Common myeloid progenitor, CD34-positive (primary cell): ENCODE measurements at regions not wholly inside any gene's neighbourhood (a gene's known extent, or its start where the extent isn't known, plus 50 kb on each side); places are given as distances from the start of the nearest gene placed in this dataset.

Experiments used
- CTCF ChIA-PET: fragments of 350-600 bp; sonication (Branson Sonifier 250); formaldehyde crosslinking; loops from one replicate; lab custom pipeline; 2021; ENCODE audit warnings: antibody characterized with exemption; lab: Charles Lee
- POLR2A ChIA-PET: fragments of 350-600 bp; sonication (Branson Sonifier 250); formaldehyde crosslinking; loops from one replicate; lab custom pipeline; 2021; ENCODE audit warnings: antibody characterized with exemption; lab: Charles Lee
- DNase-seq, 3 donors: peaks; one replicate each; pipeline versions ENCODE4 v3.0.0 to v3.0.0-alpha.2; 2013
- H3K27ac ChIP-seq, 2 experiments: 1 replicate in 1 of 2; 2 replicates in 1 of 2; pipeline ENCODE4 v1.7.0; 2013; ENCODE audit warnings: inconsistent platforms in 2 of 2, low read length in 2 of 2, mild to moderate bottlenecking in 2 of 2, low read depth in 1 of 2, moderate library complexity in 1 of 2; ENCODE audit not compliant: severe bottlenecking in 2 of 2, insufficient read depth in 1 of 2, poor library complexity in 1 of 2
- H3K27me3 ChIP-seq, 5 experiments: replicated peaks in 2 of 5; 1 replicate in 3 of 5; 2 replicates in 2 of 5; pipeline versions ENCODE4 v1.6.1 to v1.7.0; 2013; ENCODE audit warnings: low read length in 4 of 5, mild to moderate bottlenecking in 2 of 5, moderate library complexity in 2 of 5, inconsistent platforms in 1 of 5; ENCODE audit not compliant: insufficient read depth in 5 of 5, control insufficient read depth in 4 of 5
- H3K36me3 ChIP-seq, 4 experiments: 1 replicate in 2 of 4; 2 replicates in 2 of 4; pipeline versions ENCODE4 v1.6.1 to v1.7.0; 2013; ENCODE audit warnings: low read length in 3 of 4, control low read depth in 1 of 4, mild to moderate bottlenecking in 1 of 4; ENCODE audit not compliant: control insufficient read depth in 4 of 4, insufficient read depth in 4 of 4
- H3K4me1 ChIP-seq, 4 experiments: 1 replicate in 3 of 4; 2 replicates in 1 of 4; pipeline versions ENCODE4 v1.6.1 to v1.7.1; 2013; ENCODE audit warnings: low read length in 3 of 4, mild to moderate bottlenecking in 3 of 4, control low read depth in 1 of 4, inconsistent platforms in 1 of 4, moderate library complexity in 1 of 4; ENCODE audit not compliant: control insufficient read depth in 4 of 4, insufficient read depth in 4 of 4; ENCODE audit errors: control extremely low read depth in 1 of 4
- H3K4me3 ChIP-seq, 7 experiments: 1 replicate in 4 of 7; 2 replicates in 3 of 7; pipeline versions ENCODE4 v1.5.1 to v1.7.0; 2013; ENCODE audit warnings: mild to moderate bottlenecking in 7 of 7, low read length in 6 of 7, moderate library complexity in 6 of 7, inconsistent platforms in 2 of 7, low read depth in 2 of 7, control low read depth in 1 of 7; ENCODE audit not compliant: insufficient read depth in 4 of 7, control insufficient read depth in 1 of 7; ENCODE audit errors: extremely low read depth in 1 of 7
- H3K9me3 ChIP-seq, 5 experiments: 1 replicate in 4 of 5; 2 replicates in 1 of 5; pipeline versions ENCODE4 v1.6.1 to v1.7.1; 2013; ENCODE audit warnings: low read length in 4 of 5, mild to moderate bottlenecking in 2 of 5, inconsistent platforms in 1 of 5, low read depth in 1 of 5, moderate library complexity in 1 of 5; ENCODE audit not compliant: control insufficient read depth in 4 of 5, insufficient read depth in 2 of 5; ENCODE audit errors: control extremely low read depth in 1 of 5
- WGBS: methylation state at CpG from one replicate; pipeline ENCODE4 v1.1.5; 2013; ENCODE audit not compliant: insufficient coverage; 5-methylcytosine and 5-hydroxymethylcytosine counted together

DNA sequence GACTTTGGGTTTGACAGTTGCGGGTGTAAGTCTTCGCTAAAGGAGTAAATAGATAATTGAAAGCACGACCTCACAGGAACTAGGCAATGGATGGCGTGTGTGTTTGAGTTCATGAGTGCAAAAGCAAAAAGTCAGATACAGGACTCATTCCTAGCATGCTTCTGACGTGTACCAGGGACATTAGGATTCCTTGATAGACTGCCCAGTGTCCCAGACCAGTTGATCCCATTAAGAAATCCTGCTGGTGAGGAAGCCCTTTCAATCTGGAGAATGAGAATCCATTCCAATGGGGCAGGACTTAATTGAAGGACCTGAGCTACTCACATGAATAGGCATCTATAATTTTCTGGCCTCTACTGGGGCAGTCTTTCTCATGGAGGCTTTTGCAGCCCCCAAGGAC is 235.4 kb downstream of the RAD51AP2 start:
- Histone ChIP-seq H3K9me3 (no peaks in the 10 kb centered on the region), H3K4me3 (no peak overlapping the region), H3K36me3 (no peaks in the 10 kb centered on the region), H3K27me3 (no peaks in the 10 kb centered on the region), H3K4me1 (peaks cover 0 to 6% (median 0%) of the 10 kb centered on the region in 4 experiments), H3K27ac (no peak overlapping the region)
- WGBS = 94% methylated on average over 5 of the region's 5 CpGs
- ChIA-PET POLR2A (interaction anchor here (0.6 kb wide), 1 partner anchor 53 kb away, joined by 3 read pairs; no protein-coding TSS in a partner anchor), CTCF (no interaction called here)
- DNase-seq = no peak

DNA sequence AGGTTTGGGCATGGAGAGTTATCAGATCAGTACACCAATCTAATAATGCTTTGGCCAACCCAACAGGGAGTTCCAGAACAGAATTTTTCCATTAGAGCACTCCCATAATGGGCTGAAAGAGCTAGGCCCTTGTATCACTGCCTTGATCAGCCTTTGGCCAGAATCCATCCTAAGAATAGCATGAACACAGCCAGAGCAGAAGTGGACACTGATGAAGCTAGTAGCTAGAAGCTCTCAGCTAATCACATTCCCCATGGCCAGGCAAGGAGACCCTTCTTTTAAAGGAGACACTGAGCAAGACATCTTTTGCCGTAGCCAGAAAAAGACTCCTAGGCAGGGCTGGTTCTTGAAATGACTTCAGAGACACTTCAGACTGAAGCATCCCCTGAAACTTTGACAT is 236.0 kb downstream of the RAD51AP2 start:
- WGBS = 100% methylated on average over 1 of the region's 1 CpG
- CTCF ChIA-PET = no interaction called here

DNA sequence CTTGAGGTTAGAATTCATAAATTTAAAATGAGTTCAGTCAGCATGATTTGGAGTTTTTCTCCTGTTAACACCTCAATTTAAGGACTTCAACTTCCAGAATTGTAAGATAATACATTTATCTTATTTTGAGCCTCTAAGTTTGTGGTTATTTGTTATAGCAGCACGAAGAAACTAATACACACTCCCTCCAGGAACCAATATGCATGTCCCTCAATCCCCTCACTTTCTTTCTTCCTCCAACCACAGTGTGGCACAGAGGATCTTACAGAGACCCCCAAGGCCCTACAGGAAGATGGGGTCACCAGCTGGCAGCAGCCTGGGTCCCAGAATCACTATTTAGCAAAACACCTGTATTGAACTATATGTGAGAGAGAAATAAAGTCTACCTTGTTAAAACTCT is 242.0 kb downstream of the RAD51AP2 start:
- H3K4me3 ChIP-seq = no peak overlapping the region
- no peaks in the 10 kb centered on the region for H3K9me3 ChIP-seq
- H3K27ac ChIP-seq = no peak overlapping the region
- ChIA-PET CTCF (no interaction called here), POLR2A (no interaction called here)
- no peaks in the 10 kb centered on the region for H3K36me3 ChIP-seq
- H3K4me1 ChIP-seq = no peaks in the 10 kb centered on the region
- no CpG with 5 or more reads among the region's 1 CpG for WGBS
- no peaks in the 10 kb centered on the region for H3K27me3 ChIP-seq
- no peak for DNase-seq

More for the DNA sequence above, 236.0 kb downstream of the RAD51AP2 start:
- POLR2A ChIA-PET = interaction anchor here (0.6 kb wide), 1 partner anchor 53 kb away, joined by 3 read pairs; no protein-coding TSS in a partner anchor
- no peak for DNase-seq
- Histone ChIP-seq H3K36me3 (no peaks in the 10 kb centered on the region), H3K4me3 (no peak overlapping the region), H3K27me3 (no peaks in the 10 kb centered on the region), H3K9me3 (no peaks in the 10 kb centered on the region), H3K4me1 (peaks cover 0 to 6% (median 0%) of the 10 kb centered on the region in 4 experiments), H3K27ac (no peak overlapping the region)

DNA sequence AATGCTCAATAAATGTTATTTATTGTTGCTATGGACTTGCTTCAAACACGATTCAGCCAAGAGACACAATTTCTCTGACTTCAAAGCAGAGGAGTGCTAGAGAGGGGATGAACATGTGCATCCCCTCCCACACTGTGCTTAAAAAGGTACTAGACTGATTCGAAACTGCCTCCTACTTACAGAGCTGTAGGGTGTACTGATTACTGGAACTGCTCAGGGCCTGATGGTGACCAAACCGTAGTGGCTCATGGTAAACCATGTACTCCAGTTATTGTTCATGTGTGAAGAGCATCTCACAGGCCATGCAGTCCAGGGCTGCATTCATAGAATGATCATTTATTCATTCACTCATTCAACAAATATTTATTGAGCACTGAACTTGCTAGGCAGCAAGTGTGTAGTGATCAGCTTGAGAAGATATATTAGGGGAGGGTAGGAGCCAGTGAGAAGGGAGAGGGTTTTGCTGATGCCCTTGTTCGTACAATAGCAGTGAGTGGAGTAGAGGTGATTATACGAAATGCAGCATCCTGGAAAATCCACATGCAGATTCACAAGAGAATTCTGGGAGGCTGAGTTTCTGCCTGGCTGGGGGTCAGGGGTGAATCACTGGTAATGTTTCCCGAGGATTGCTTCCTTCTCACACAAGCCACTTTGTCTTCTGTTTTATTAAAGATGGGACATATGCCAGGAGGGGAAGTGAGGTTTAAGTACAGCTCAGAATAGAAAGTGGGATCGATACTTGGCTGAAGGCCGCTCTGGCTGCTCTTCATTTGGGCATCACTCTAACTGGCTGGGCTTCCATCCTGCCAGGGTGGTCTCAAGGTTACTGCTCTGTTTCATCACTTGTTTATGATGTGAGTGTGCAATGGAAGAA is 245.4 kb downstream of the RAD51AP2 start:
- Histone ChIP-seq H3K4me1 (no peaks in the 10 kb centered on the region), H3K27me3 (no peaks in the 10 kb centered on the region), H3K9me3 (no peaks in the 10 kb centered on the region), H3K27ac (no peak overlapping the region), H3K4me3 (no peak overlapping the region), H3K36me3 (no peaks in the 10 kb centered on the region)
- no peak for DNase-seq
- ChIA-PET CTCF (no interaction called here), POLR2A (no interaction called here)
- 82% methylated on average over 7 of the region's 8 CpGs for WGBS

DNA sequence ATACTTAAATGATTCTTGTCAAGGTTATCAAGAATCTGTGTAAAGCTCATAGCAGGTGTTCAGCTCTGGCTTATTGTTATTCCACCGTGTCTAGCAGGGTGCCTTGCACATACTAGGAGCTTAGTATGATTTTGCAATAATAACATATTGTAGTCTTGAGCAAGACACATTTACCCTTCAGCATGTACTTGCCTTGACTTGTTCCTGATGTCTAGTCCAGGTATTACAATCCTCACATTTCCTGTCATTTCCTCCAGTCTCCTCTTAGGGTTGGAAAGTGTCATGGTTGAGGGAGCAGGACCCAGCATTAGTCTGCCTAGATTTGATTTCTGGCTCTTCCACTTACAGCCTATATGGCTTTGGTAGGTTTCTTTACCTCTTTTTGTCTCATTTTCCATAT is 246.1 kb downstream of the RAD51AP2 start:
- WGBS = no CpG with 5 or more reads among the region's 1 CpG
- Histone ChIP-seq H3K27ac (no peak overlapping the region), H3K4me1 (no peaks in the 10 kb centered on the region), H3K27me3 (no peaks in the 10 kb centered on the region), H3K4me3 (no peak overlapping the region), H3K9me3 (no peaks in the 10 kb centered on the region), H3K36me3 (no peaks in the 10 kb centered on the region)
- CTCF ChIA-PET = no interaction called here
- DNase-seq = no peak
- POLR2A ChIA-PET = no interaction called here

DNA sequence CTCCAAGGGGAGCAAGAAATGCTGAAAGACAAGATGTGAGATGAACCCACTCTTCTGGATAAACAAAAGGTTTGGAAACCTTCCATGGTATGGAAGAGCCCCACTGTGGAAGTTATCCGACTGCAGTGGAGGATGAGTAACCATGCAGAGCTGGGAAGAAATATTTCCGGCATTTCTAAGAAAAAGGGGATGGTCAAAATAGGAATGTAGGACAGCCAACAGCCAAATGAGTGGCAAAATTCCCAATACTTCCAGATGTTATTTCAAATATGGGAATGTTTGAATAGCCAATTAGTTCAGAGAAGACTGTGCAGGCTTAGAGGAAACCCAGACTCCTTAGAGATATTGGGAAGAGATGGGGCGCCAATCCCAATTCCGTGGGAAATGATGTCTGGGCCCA is 246.8 kb downstream of the RAD51AP2 start:
- no peak overlapping the region for H3K4me3 ChIP-seq
- POLR2A ChIA-PET = no interaction called here
- CTCF ChIA-PET = no interaction called here
- H3K27me3 ChIP-seq = no peaks in the 10 kb centered on the region
- no peaks in the 10 kb centered on the region for H3K9me3 ChIP-seq
- H3K36me3 ChIP-seq = no peaks in the 10 kb centered on the region
- no peak overlapping the region for H3K27ac ChIP-seq
- DNase-seq = no peak
- 100% methylated on average over 4 of the region's 4 CpGs for WGBS
- no peaks in the 10 kb centered on the region for H3K4me1 ChIP-seq

DNA sequence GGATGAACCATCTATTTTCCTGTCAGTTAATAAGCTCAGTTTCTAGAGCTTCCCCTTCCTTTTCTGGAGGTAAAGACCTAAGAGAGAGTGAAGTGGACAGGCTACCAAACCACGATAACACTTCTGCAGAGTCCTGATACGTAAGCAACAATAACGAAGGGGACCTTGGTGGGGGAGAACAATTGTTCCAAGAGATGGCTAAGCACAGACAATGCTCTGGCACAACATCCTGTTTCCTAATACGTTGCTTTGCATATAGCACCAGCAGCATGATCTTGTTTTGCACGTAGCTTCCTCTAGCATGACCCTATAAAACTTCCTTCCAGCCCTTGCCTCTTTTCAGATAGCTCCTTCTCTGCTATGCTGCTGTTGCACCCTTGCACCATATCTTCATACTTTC is 247.3 kb downstream of the RAD51AP2 start:
- Histone ChIP-seq H3K9me3 (no peaks in the 10 kb centered on the region), H3K4me1 (no peaks in the 10 kb centered on the region), H3K36me3 (no peaks in the 10 kb centered on the region), H3K27ac (no peak overlapping the region), H3K27me3 (no peaks in the 10 kb centered on the region), H3K4me3 (no peak overlapping the region)
- ChIA-PET CTCF (no interaction called here), POLR2A (no interaction called here)
- WGBS = 66% methylated on average over 5 of the region's 5 CpGs
- peak in 1 of 3 donors; percentile 13 for DNase-seq
